ENCODE measurements at regions not wholly inside any gene's neighbourhood (a gene's known extent, or its start where the extent isn't known, plus 50 kb on each side); places are given as distances from the start of the nearest gene placed in this dataset.

GRCh38 chr1:172977296-172978017 is 73.3 kb downstream of the TNFSF18 start:
- no peak for TF ChIP-seq CTCF (IDR thresholded peaks at IDR 0.05; ENCODE audit: low read depth, low read length, missing control alignments)
- no peak for DNase-seq (ENCODE audit: low read depth)

GRCh38 chr1:172978595-172978994 is 72.1 kb downstream of the TNFSF18 start:
- H3K4me3 ChIP-seq (ENCODE audit: low read depth, low read length), result no peak overlapping the region
- TF ChIP-seq CTCF (IDR thresholded peaks at IDR 0.05; ENCODE audit: low read depth, low read length, missing control alignments), result no peak
- no peak for DNase-seq (ENCODE audit: low read depth)

More at GRCh38 chr1:172977296-172978017, 73.3 kb downstream of the TNFSF18 start:
- no peak overlapping the region for H3K4me3 ChIP-seq (ENCODE audit: low read depth, low read length)

- no peak for TF ChIP-seq CTCF (IDR thresholded peaks at IDR 0.05; ENCODE audit: low read depth, low read length, missing control alignments)
- DNase-seq (ENCODE audit: low read depth), result no peak
- H3K4me3 ChIP-seq (ENCODE audit: low read depth, low read length), result no peak overlapping the region
Measured at GRCh38 chr1:172979828-172980227, 70.9 kb downstream of the TNFSF18 start.

GRCh38 chr1:172980456-172980855 is 70.3 kb downstream of the TNFSF18 start:
- H3K4me3 ChIP-seq (ENCODE audit: low read depth, low read length), result no peak overlapping the region
- DNase-seq (ENCODE audit: low read depth), result no peak
- no peak for TF ChIP-seq CTCF (IDR thresholded peaks at IDR 0.05; ENCODE audit: low read depth, low read length, missing control alignments)

GRCh38 chr1:172980971-172981370 is 69.8 kb downstream of the TNFSF18 start:
- no peak overlapping the region for H3K4me3 ChIP-seq (ENCODE audit: low read depth, low read length)
- DNase-seq (ENCODE audit: low read depth), result no peak
- no peak for TF ChIP-seq CTCF (IDR thresholded peaks at IDR 0.05; ENCODE audit: low read depth, low read length, missing control alignments)

Measured in GM12864 (cell line).